ENCODE measurements at regions not wholly inside any gene's neighbourhood (a gene's known extent, or its start where the extent isn't known, plus 50 kb on each side); places are given as distances from the start of the nearest gene placed in this dataset.
A peak's percentile ranks its signal among the peaks of the same experiment; 100 is the strongest.

DNA sequence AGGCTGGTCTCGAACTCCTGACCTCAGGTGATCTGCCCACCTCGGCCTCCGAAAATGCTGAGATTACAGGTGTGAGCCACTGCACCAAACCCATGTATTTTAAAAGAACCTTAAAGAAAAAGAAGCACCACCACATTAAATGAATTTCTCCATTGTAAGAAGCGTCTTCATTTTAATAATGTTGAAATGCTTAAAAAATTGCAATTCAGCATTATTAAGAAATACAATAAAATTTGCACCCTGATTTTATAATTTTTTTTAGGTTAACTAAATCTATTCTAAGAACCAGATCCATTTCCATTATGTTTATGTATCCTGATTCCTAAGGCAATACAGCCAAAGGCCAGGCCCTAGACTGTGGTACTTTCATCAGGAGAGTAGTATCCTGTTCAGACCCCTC lies 167.2 kb downstream of the BTC start:
- H3K79me2 ChIP-seq (ENCODE audit: control insufficient read depth, insufficient read depth, low read length): no peaks in the 10 kb centered on the region
- H3K9me1 ChIP-seq (ENCODE audit: control insufficient read depth, extremely low read depth, insufficient read depth, low read length): no peaks in the 10 kb centered on the region
- H3K27ac ChIP-seq (ENCODE audit: control insufficient read depth, insufficient read depth, low read length): no peak overlapping the region
- H3K9ac ChIP-seq (ENCODE audit: control insufficient read depth, extremely low read depth, insufficient read depth, low read length): no peak overlapping the region
- no peaks in the 10 kb centered on the region for H3K9me3 ChIP-seq (ENCODE audit: control insufficient read depth, low read depth, low read length)
- no peaks in the 10 kb centered on the region for H4K20me1 ChIP-seq (ENCODE audit: control insufficient read depth, extremely low read depth, insufficient read depth, low read length)
- H3K4me1 ChIP-seq (ENCODE audit: control insufficient read depth, extremely low read depth, insufficient read depth, low read length): peaks cover 54% of the 10 kb centered on the region
- no peaks in the 10 kb centered on the region for H3K27me3 ChIP-seq (ENCODE audit: control insufficient read depth, extremely low read depth, insufficient read depth, low read length)
- H3K36me3 ChIP-seq (ENCODE audit: control insufficient read depth in 2 of 2, extremely low read depth in 1 of 2, insufficient read depth in 2 of 2, low read length in 2 of 2): no peaks in the 10 kb centered on the region
- TF ChIP-seq EZH2 (IDR thresholded peaks at IDR 0.05; ENCODE audit: low read length): no peak
- TF ChIP-seq, protein P1, sequence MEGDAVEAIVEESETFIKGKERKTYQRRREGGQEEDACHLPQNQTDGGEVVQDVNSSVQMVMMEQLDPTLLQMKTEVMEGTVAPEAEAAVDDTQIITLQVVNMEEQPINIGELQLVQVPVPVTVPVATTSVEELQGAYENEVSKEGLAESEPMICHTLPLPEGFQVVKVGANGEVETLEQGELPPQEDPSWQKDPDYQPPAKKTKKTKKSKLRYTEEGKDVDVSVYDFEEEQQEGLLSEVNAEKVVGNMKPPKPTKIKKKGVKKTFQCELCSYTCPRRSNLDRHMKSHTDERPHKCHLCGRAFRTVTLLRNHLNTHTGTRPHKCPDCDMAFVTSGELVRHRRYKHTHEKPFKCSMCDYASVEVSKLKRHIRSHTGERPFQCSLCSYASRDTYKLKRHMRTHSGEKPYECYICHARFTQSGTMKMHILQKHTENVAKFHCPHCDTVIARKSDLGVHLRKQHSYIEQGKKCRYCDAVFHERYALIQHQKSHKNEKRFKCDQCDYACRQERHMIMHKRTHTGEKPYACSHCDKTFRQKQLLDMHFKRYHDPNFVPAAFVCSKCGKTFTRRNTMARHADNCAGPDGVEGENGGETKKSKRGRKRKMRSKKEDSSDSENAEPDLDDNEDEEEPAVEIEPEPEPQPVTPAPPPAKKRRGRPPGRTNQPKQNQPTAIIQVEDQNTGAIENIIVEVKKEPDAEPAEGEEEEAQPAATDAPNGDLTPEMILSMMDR (optimal IDR thresholded peaks at IDR 0.05 in 1 of 3, IDR thresholded peaks at IDR 0.05 in 1 of 3, conservative IDR thresholded peaks at IDR 0.05 in 1 of 3; ENCODE audit: extremely low read depth in 1 of 3, insufficient read depth in 2 of 3, low read length in 3 of 3): no peak
- DNase-seq (ENCODE audit: low read depth, low spot score) (no peak), FAIRE-seq (no peak)
- no peak overlapping the region for H2AFZ ChIP-seq (ENCODE audit: control insufficient read depth, low read length)
- H3K4me2 ChIP-seq (ENCODE audit: control insufficient read depth, extremely low read depth, insufficient read depth, low read depth, low read length): no peak overlapping the region
- H3K4me3 ChIP-seq (ENCODE audit: control insufficient read depth in 2 of 3, extremely low read depth in 1 of 3, insufficient read depth in 2 of 3, low read depth in 1 of 3, low read length in 3 of 3): no peak overlapping the region
- dilution Hi-C loops (cut with MboI; ENCODE audit: extremely low pct_ligation_motif_present, low sequenced_read_pairs): no loop called here

GRCh38 chr4:74627504-74627903 lies 166.8 kb downstream of the BTC start:
- dilution Hi-C loops (cut with MboI; ENCODE audit: extremely low pct_ligation_motif_present, low sequenced_read_pairs): no loop called here
- Histone ChIP-seq H3K9me3 (ENCODE audit: control insufficient read depth, low read depth, low read length) (no peaks in the 10 kb centered on the region), H3K4me1 (ENCODE audit: control insufficient read depth, extremely low read depth, insufficient read depth, low read length) (peaks cover 58% of the 10 kb centered on the region), H3K4me3 (ENCODE audit: control insufficient read depth in 2 of 3, extremely low read depth in 1 of 3, insufficient read depth in 2 of 3, low read depth in 1 of 3, low read length in 3 of 3) (no peak overlapping the region), H2AFZ (ENCODE audit: control insufficient read depth, low read length) (no peak overlapping the region), H4K20me1 (ENCODE audit: control insufficient read depth, extremely low read depth, insufficient read depth, low read length) (no peaks in the 10 kb centered on the region), H3K27me3 (ENCODE audit: control insufficient read depth, extremely low read depth, insufficient read depth, low read length) (no peaks in the 10 kb centered on the region), H3K9me1 (ENCODE audit: control insufficient read depth, extremely low read depth, insufficient read depth, low read length) (no peaks in the 10 kb centered on the region), H3K79me2 (ENCODE audit: control insufficient read depth, insufficient read depth, low read length) (no peaks in the 10 kb centered on the region), H3K27ac (ENCODE audit: control insufficient read depth, insufficient read depth, low read length) (no peak overlapping the region), H3K36me3 (ENCODE audit: control insufficient read depth in 2 of 2, extremely low read depth in 1 of 2, insufficient read depth in 2 of 2, low read length in 2 of 2) (no peaks in the 10 kb centered on the region), H3K9ac (ENCODE audit: control insufficient read depth, extremely low read depth, insufficient read depth, low read length) (no peak overlapping the region), H3K4me2 (ENCODE audit: control insufficient read depth, extremely low read depth, insufficient read depth, low read depth, low read length) (no peak overlapping the region)
- TF ChIP-seq, protein P1 (optimal IDR thresholded peaks at IDR 0.05 in 1 of 3, IDR thresholded peaks at IDR 0.05 in 1 of 3, conservative IDR thresholded peaks at IDR 0.05 in 1 of 3; ENCODE audit: extremely low read depth in 1 of 3, insufficient read depth in 2 of 3, low read length in 3 of 3): no peak
- no peak for TF ChIP-seq EZH2 (IDR thresholded peaks at IDR 0.05; ENCODE audit: low read length)
- no peak for DNase-seq (ENCODE audit: low read depth, low spot score)
- FAIRE-seq: peak; percentile 57
